Right atrium auricular region (tissue), 2 donors: ENCODE measurements at regions not wholly inside any gene's neighbourhood (a gene's known extent, or its start where the extent isn't known, plus 50 kb on each side); places are given as distances from the start of the nearest gene placed in this dataset.

Experiments
- DNase-seq: peaks from one replicate; pipeline ENCODE4 v3.0.0-alpha.2; 2019; ENCODE audit warnings: low spot score
- H3K27ac ChIP-seq, 2 donors: fragments of 200-600 bp; sonication (generic); 1 replicate in 1 of 2; 2 replicates in 1 of 2; pipeline ENCODE4 v1.5.1; 2016 to 2019
- H3K27me3 ChIP-seq, 2 donors: fragments of 200-600 bp; sonication (generic); one replicate each; pipeline versions ENCODE4 v1.5.1 to v1.6.0; 2017 to 2019
- H3K36me3 ChIP-seq: fragments of 200-600 bp; sonication (generic); one replicate; pipeline ENCODE4 v1.5.1; 2016
- H3K4me1 ChIP-seq, 2 donors: fragments of 200-600 bp; sonication (generic); one replicate each; pipeline versions ENCODE4 v1.5.1 to v1.6.0; 2017 to 2019
- H3K4me3 ChIP-seq, 2 donors: fragments of 200-600 bp; sonication (generic); 1 replicate in 1 of 2; 2 replicates in 1 of 2; pipeline ENCODE4 v1.5.1; 2017 to 2019; ENCODE audit warnings: mild to moderate bottlenecking in 1 of 2, moderate library complexity in 1 of 2
- H3K9me3 ChIP-seq, 2 donors: fragments of 200-600 bp; sonication (generic); one replicate each; pipeline ENCODE4 v1.5.1; 2019
- TF ChIP-seq, protein P1 (sequence below), 2 donors: fragments of 200-600 bp; sonication (generic); IDR thresholded peaks; one replicate each; pipeline ENCODE4 v1.5.1; 2019; ENCODE audit warnings: antibody characterized with exemption in 2 of 2

DNA sequence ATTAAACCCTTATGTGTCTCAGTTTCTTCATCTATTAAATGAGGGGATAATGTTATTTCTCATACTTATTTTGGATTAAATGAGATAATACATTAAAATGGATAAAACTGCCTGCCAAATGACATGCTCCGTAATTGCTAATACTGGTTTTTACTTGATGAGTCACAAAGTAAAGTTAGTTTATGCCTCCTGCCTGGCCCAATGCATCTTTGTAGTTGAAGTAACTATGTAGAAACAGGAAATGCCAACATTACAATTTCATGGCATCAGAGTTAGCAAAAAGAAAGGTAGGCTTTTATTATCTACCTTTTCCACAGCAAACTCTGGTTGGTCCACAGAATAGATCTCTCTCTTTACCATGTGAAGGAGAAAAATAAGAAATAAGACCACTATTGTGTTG lies 214.5 kb downstream of the TBX15 start:
- Histone ChIP-seq H3K9me3 (peaks cover 0 to 10% of the 10 kb centered on the region in 2 donors), H3K4me3 (no peak overlapping the region), H3K4me1 (no peaks in the 10 kb centered on the region), H3K27ac (no peak overlapping the region), H3K27me3 (no peaks in the 10 kb centered on the region), H3K36me3 (no peaks in the 10 kb centered on the region)
- no peak for DNase-seq
- TF ChIP-seq, protein P1, sequence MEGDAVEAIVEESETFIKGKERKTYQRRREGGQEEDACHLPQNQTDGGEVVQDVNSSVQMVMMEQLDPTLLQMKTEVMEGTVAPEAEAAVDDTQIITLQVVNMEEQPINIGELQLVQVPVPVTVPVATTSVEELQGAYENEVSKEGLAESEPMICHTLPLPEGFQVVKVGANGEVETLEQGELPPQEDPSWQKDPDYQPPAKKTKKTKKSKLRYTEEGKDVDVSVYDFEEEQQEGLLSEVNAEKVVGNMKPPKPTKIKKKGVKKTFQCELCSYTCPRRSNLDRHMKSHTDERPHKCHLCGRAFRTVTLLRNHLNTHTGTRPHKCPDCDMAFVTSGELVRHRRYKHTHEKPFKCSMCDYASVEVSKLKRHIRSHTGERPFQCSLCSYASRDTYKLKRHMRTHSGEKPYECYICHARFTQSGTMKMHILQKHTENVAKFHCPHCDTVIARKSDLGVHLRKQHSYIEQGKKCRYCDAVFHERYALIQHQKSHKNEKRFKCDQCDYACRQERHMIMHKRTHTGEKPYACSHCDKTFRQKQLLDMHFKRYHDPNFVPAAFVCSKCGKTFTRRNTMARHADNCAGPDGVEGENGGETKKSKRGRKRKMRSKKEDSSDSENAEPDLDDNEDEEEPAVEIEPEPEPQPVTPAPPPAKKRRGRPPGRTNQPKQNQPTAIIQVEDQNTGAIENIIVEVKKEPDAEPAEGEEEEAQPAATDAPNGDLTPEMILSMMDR (IDR thresholded peaks at IDR 0.05) = no peak

DNA sequence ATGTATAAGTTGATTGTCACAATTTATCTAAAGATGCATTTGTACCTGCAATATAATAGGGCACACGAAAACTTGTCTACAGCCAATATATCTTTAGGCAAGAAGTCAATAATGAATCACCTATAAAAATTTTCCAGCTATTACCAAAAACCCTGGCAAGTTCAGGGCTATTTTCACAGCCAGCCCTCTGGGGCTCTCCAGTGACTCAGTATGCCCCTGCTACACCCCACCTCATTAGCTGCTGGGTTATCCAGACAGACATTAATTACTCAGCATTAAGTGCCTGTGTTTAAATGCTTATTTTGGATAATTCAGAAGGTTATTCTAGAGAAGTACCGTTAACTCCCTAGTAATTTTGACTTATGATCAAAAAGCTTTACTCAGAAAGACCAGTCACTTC lies 220.2 kb downstream of the TBX15 start:
- no peaks in the 10 kb centered on the region for H3K4me1 ChIP-seq
- no peak overlapping the region for H3K27ac ChIP-seq
- H3K9me3 ChIP-seq = peaks cover 5 to 18% of the 10 kb centered on the region in 2 donors
- H3K36me3 ChIP-seq = no peaks in the 10 kb centered on the region
- no peaks in the 10 kb centered on the region for H3K27me3 ChIP-seq
- no peak for DNase-seq
- TF ChIP-seq, protein P1 (IDR thresholded peaks at IDR 0.05) = no peak
- no peak overlapping the region for H3K4me3 ChIP-seq

DNA sequence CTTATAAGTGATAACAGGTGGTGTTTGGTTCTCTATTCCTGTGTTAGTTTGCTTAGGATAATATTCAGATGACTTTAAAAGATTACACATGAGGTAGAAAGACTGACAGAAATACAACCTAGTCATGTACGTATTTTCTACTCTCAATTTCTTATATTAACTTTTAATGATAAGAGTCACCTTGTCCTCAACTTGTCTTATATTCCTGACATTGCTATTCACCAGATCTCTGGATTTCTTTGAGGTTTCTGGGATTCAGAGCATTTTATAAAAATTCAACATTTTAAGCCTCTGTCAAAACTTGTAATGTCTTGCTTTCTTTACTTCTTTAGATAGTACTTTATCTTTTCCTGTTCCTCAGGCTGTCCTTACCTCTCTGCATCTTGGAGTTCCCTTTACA lies 234.2 kb downstream of the TBX15 start:
- Histone ChIP-seq H3K36me3 (no peaks in the 10 kb centered on the region), H3K27me3 (no peaks in the 10 kb centered on the region), H3K4me1 (no peaks in the 10 kb centered on the region), H3K27ac (no peak overlapping the region), H3K4me3 (no peak overlapping the region), H3K9me3 (no peaks in the 10 kb centered on the region)
- TF ChIP-seq, protein P1 (IDR thresholded peaks at IDR 0.05) = no peak
- no peak for DNase-seq

DNA sequence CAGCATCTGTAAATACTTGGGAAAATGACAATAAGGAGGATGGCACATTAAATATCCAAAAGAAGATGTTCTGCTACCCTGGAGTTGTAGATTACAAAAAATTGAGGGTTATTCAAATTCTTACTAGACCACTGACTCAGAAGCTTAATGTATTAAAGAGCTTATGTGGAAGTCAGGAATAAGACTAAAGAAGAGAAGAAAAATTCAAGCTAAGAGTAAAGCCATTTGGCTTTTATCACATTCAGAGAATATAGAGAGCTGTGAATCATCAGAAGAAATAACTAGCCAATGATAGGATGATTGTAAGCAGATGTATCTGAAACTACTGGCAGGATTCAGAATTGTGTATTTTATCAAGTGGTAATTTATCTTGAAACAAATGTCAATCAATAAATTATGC lies 237.0 kb downstream of the TBX15 start:
- H3K4me1 ChIP-seq = no peaks in the 10 kb centered on the region
- no peaks in the 10 kb centered on the region for H3K27me3 ChIP-seq
- no peak for DNase-seq
- TF ChIP-seq, protein P1 (IDR thresholded peaks at IDR 0.05) = no peak
- peaks cover 0 to 5% of the 10 kb centered on the region in 2 donors for H3K9me3 ChIP-seq
- no peak overlapping the region for H3K4me3 ChIP-seq
- no peak overlapping the region for H3K27ac ChIP-seq
- H3K36me3 ChIP-seq = no peaks in the 10 kb centered on the region

DNA sequence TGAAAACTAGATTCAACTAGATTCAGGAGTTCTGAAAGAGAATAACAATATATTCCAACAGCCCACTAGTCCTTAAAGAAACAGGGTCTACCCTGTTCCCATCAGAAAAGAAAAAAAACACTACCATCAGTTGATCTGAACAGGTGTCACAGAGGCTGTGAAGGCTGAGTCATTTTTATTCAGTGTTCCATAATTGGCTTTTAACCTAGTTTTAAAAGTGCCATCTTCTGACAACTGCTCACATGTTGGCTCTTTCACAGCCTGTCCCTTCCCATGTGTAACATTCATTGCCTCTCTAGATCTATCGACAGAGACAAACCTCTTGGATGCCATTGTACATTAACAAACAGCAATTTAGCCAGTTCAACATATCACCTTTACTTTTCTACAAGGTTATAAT lies 243.7 kb downstream of the TBX15 start:
- H3K36me3 ChIP-seq = no peaks in the 10 kb centered on the region
- H3K4me1 ChIP-seq = no peaks in the 10 kb centered on the region
- TF ChIP-seq, protein P1 (IDR thresholded peaks at IDR 0.05) = no peak
- H3K27ac ChIP-seq = no peak overlapping the region
- peaks cover 0 to 5% of the 10 kb centered on the region in 2 donors for H3K9me3 ChIP-seq
- no peak for DNase-seq
- H3K4me3 ChIP-seq = no peak overlapping the region
- no peaks in the 10 kb centered on the region for H3K27me3 ChIP-seq

DNA sequence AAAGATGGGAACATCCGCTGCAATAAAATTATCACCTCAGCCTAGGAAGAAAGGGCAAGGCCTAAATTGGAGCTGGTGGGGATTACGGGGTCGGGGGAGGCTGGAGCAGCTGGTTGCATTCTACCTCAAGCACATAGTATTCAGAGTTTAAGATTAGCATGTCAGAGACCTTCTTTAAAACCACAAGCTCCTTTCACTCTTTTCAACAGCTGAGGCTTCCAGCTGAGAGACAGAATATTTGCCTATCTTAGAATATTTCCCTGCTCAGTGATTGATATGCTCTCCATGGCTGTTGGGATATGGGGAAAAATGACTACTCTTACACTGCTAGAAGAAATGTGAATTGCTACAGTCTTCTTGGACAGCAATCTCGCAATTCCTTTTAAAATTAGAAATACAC lies 248.6 kb downstream of the TBX15 start:
- no peak overlapping the region for H3K4me3 ChIP-seq

More for the DNA sequence above, 248.6 kb downstream of the TBX15 start:
- Histone ChIP-seq H3K36me3 (no peaks in the 10 kb centered on the region), H3K4me1 (no peaks in the 10 kb centered on the region), H3K27ac (no peak overlapping the region), H3K27me3 (no peaks in the 10 kb centered on the region), H3K9me3 (no peaks in the 10 kb centered on the region)
- TF ChIP-seq, protein P1 (IDR thresholded peaks at IDR 0.05) = no peak
- DNase-seq = no peak
